Peyer's patch (tissue), 4 donors: ENCODE measurements at regions not wholly inside any gene's neighbourhood (a gene's known extent, or its start where the extent isn't known, plus 50 kb on each side); places are given as distances from the start of the nearest gene placed in this dataset.

Source experiments
- CTCF ChIP-seq, 6 experiments: fragments of 450-650 bp in 4 of 6; fragments of 200-600 bp in 2 of 6; sonication (generic) in 1 of 6; IDR thresholded peaks; one replicate each; pipeline ENCODE4 v1.5.1; 2017 to 2019; ENCODE audit warnings: antibody characterized with exemption in 6 of 6, mild to moderate bottlenecking in 3 of 6, moderate library complexity in 1 of 6
- POLR2A ChIP-seq, 2 donors: fragments of 450-650 bp; IDR thresholded peaks; one replicate each; pipeline ENCODE4 v1.5.1; 2017; ENCODE audit warnings: antibody characterized with exemption in 2 of 2, mild to moderate bottlenecking in 2 of 2, moderate library complexity in 2 of 2

- TF ChIP-seq CTCF (IDR thresholded peaks at IDR 0.05) (no peak), POLR2A (IDR thresholded peaks at IDR 0.05) (no peak)
Measured at GRCh38 chr11:128125723-128126122, 461.6 kb downstream of the ETS1 start.
